ENCODE measurements at regions not wholly inside any gene's neighbourhood (a gene's known extent, or its start where the extent isn't known, plus 50 kb on each side); places are given as distances from the start of the nearest gene placed in this dataset.

GRCh38 chr4:12260453-12260852, 831.8 kb upstream of the HS3ST1 start:
- TF ChIP-seq, protein P1, sequence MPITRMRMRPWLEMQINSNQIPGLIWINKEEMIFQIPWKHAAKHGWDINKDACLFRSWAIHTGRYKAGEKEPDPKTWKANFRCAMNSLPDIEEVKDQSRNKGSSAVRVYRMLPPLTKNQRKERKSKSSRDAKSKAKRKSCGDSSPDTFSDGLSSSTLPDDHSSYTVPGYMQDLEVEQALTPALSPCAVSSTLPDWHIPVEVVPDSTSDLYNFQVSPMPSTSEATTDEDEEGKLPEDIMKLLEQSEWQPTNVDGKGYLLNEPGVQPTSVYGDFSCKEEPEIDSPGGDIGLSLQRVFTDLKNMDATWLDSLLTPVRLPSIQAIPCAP (CRISPR knock-in tag; IDR thresholded peaks at IDR 0.05), result no peak
- TF ChIP-seq NFE2L1 (CRISPR knock-in tag; IDR thresholded peaks at IDR 0.05), result no peak
- no peak for TF ChIP-seq CTCF (IDR thresholded peaks at IDR 0.05)
- TF ChIP-seq, protein P2, sequence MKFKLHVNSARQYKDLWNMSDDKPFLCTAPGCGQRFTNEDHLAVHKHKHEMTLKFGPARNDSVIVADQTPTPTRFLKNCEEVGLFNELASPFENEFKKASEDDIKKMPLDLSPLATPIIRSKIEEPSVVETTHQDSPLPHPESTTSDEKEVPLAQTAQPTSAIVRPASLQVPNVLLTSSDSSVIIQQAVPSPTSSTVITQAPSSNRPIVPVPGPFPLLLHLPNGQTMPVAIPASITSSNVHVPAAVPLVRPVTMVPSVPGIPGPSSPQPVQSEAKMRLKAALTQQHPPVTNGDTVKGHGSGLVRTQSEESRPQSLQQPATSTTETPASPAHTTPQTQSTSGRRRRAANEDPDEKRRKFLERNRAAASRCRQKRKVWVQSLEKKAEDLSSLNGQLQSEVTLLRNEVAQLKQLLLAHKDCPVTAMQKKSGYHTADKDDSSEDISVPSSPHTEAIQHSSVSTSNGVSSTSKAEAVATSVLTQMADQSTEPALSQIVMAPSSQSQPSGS (CRISPR knock-in tag; IDR thresholded peaks at IDR 0.05; ENCODE audit: borderline replicate concordance, low read depth), result no peak
- TF ChIP-seq SOX15 (CRISPR knock-in tag; IDR thresholded peaks at IDR 0.05), result no peak
- TF ChIP-seq, protein P3, sequence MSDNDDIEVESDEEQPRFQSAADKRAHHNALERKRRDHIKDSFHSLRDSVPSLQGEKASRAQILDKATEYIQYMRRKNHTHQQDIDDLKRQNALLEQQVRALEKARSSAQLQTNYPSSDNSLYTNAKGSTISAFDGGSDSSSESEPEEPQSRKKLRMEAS (CRISPR knock-in tag; IDR thresholded peaks at IDR 0.05), result no peak
- TF ChIP-seq HMGXB4 (CRISPR knock-in tag; IDR thresholded peaks at IDR 0.05), result no peak
- TF ChIP-seq ERG (CRISPR knock-in tag; IDR thresholded peaks at IDR 0.05), result no peak
- no peak for TF ChIP-seq ZNF263 (CRISPR knock-in tag; IDR thresholded peaks at IDR 0.05; ENCODE audit: low read depth)
- no peak for TF ChIP-seq KAT7 (CRISPR knock-in tag; IDR thresholded peaks at IDR 0.05; ENCODE audit: borderline replicate concordance)
- no peak for TF ChIP-seq CDX4 (CRISPR knock-in tag; IDR thresholded peaks at IDR 0.05; ENCODE audit: borderline replicate concordance)
- no peak for TF ChIP-seq SMAD4 (CRISPR knock-in tag; IDR thresholded peaks at IDR 0.05)
